ENCODE measurements at regions not wholly inside any gene's neighbourhood (a gene's known extent, or its start where the extent isn't known, plus 50 kb on each side); places are given as distances from the start of the nearest gene placed in this dataset.

DNA sequence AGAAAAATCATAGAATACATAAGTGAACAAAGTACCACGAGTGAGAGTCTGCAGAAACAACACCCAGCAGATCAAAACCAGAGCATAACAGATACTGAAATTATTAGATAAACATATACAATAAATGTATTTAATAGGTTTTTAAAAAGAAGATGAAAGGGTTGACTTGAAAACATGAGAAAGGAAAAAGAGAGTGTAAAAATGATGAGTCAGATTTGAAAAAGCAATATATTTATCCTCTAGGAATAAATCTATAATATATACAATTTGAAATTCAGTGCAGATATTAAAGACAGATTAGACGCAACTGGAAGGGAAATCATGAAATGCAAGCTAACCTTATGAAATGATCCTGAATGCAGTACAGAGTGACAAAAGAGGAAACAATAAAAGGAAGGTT is 170.2 kb upstream of the RUNX1 start:
- no peak for DNase-seq (ENCODE audit: extremely low read depth, low read depth)
- TF ChIP-seq, protein P1, sequence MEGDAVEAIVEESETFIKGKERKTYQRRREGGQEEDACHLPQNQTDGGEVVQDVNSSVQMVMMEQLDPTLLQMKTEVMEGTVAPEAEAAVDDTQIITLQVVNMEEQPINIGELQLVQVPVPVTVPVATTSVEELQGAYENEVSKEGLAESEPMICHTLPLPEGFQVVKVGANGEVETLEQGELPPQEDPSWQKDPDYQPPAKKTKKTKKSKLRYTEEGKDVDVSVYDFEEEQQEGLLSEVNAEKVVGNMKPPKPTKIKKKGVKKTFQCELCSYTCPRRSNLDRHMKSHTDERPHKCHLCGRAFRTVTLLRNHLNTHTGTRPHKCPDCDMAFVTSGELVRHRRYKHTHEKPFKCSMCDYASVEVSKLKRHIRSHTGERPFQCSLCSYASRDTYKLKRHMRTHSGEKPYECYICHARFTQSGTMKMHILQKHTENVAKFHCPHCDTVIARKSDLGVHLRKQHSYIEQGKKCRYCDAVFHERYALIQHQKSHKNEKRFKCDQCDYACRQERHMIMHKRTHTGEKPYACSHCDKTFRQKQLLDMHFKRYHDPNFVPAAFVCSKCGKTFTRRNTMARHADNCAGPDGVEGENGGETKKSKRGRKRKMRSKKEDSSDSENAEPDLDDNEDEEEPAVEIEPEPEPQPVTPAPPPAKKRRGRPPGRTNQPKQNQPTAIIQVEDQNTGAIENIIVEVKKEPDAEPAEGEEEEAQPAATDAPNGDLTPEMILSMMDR (IDR thresholded peaks at IDR 0.05; ENCODE audit: low read depth, low read length, missing control alignments) = no peak
- no peak overlapping the region for H3K4me3 ChIP-seq (replicated peaks; ENCODE audit: low read depth, low read length)

DNA sequence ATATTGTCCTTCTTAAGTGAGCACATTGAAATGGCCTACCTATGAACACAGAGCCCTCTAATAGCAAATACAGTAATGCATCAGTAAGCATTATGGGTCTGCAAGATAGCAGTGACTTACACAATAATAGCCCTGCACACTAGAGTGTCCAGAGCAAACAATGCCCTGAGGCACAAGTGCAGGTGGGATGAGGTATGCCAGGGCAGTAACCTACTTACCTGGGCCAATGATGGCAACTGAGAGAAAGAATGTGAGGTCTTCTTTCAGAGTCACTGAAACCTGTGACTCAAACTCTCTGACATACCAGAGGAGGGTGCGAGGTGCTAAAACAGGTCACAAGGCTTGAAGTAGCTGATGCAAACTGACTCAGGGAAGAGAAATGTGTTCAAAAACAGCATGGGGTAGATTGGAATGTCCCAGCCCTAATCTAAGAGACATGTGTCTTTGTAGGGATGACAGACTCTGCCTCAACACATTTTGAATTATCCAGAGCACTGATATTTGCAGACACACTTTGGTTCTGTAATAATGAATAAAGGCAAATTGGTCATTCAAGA is 168.5 kb upstream of the RUNX1 start:
- no peak overlapping the region for H3K4me3 ChIP-seq (replicated peaks; ENCODE audit: low read depth, low read length)
- TF ChIP-seq, protein P1 (IDR thresholded peaks at IDR 0.05; ENCODE audit: low read depth, low read length, missing control alignments) = no peak
- no peak for DNase-seq (ENCODE audit: extremely low read depth, low read depth)

GRCh38 chr21:35216996-35217395 is 167.9 kb upstream of the RUNX1 start:
- TF ChIP-seq, protein P1 (IDR thresholded peaks at IDR 0.05; ENCODE audit: low read depth, low read length, missing control alignments) = no peak
- no peak overlapping the region for H3K4me3 ChIP-seq (replicated peaks; ENCODE audit: low read depth, low read length)
- DNase-seq (ENCODE audit: extremely low read depth, low read depth) = no peak

DNA sequence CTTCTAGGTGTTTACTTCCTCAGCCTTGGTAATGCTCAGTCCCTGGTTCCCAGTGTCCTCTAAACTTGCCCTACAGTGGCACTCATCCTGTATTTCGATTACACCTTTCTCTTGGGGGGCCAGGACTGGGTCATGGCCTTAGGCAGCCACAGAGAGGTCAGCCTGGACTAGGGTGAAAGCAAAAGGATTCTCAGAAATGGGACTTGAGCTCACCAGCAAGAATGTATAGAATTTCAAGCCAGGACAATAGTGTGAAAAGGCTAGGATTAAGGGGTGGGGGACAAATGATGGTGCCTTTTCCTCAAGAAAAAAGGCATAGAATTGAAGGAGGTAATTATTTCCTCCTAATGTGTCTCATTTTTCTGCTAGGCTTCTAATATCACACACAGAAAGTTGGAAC is 166.8 kb upstream of the RUNX1 start:
- H3K4me3 ChIP-seq (replicated peaks; ENCODE audit: low read depth, low read length) = no peak overlapping the region
- TF ChIP-seq, protein P1 (IDR thresholded peaks at IDR 0.05; ENCODE audit: low read depth, low read length, missing control alignments) = no peak
- DNase-seq (ENCODE audit: extremely low read depth, low read depth) = no peak

DNA sequence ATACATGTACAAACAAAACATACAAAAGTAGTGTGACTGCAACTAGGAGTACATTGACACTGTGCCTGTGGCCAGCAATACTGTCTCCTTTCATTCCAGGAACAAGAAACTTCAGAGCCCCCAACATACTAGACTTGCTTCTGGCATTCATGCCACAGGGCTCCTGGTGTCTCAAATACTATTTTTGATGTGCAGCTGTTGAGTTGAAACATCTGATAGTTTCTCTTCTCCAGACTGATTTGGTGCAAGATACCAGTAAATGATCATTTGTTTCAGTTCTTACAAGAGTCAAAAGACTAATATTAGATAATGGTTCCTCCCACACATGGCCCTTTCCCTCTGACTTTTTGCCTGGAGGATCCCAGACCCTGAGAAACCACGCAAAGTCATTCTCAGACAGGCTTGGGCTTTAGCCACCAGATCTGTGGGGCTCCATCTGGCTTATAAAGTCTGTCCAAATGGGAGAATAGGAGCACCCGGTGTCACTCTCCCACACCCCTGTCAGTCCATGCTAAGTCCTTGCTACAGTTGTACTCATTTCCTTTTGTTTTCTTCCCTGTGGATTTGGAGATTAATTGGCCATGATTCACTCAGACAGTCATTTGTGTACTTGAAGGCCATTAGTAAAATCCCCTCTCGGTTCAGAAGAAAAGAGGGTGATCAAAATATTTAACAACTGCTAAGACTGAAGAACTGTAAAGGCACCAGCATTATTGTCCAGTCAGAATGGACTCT is 163.5 kb upstream of the RUNX1 start:
- H3K4me3 ChIP-seq (replicated peaks; ENCODE audit: low read depth, low read length) = no peak overlapping the region
- DNase-seq (ENCODE audit: extremely low read depth, low read depth) = no peak
- TF ChIP-seq, protein P1 (IDR thresholded peaks at IDR 0.05; ENCODE audit: low read depth, low read length, missing control alignments) = no peak

DNA sequence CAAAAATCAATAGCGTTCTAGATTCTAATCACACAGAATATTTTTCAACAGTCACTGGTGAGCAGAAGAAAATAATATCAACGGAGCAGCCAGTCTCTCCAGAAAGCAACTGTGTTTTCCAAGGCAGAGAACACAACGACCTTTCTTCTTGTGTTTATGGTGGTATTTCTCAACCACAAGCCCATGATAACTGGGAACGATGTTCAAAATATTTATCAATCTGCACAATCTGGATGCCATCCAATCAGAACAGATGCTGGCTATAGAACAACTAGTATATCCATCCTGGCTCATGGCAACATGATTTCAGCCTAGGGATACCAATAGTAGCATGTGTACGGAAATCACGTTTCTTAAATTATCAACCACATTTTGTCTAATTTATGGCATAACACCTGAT is 162.7 kb upstream of the RUNX1 start:
- DNase-seq (ENCODE audit: extremely low read depth, low read depth) = no peak
- H3K4me3 ChIP-seq (replicated peaks; ENCODE audit: low read depth, low read length) = no peak overlapping the region
- TF ChIP-seq, protein P1 (IDR thresholded peaks at IDR 0.05; ENCODE audit: low read depth, low read length, missing control alignments) = no peak

All from HFF-Myc (cell line).